ENCODE measurements at regions not wholly inside any gene's neighbourhood (a gene's known extent, or its start where the extent isn't known, plus 50 kb on each side); places are given as distances from the start of the nearest gene placed in this dataset.

GRCh38 chr7:17206349-17206905 is 92.0 kb upstream of the AHR start:
- TF ChIP-seq MAFK (IDR thresholded peaks at IDR 0.05; ENCODE audit: low read depth, low read length) (no peak), HDAC2 (IDR thresholded peaks at IDR 0.05; ENCODE audit: borderline replicate concordance in 1 of 2, low read depth in 2 of 2, low read length in 2 of 2) (no peak), RAD21 (IDR thresholded peaks at IDR 0.05 in 1 of 2, conservative IDR thresholded peaks at IDR 0.05 in 1 of 2; ENCODE audit: low read depth in 2 of 2, low read length in 2 of 2) (no peak), POLR2A (IDR thresholded peaks at IDR 0.05; ENCODE audit: control extremely low read depth in 1 of 2, low read depth in 2 of 2, low read length in 2 of 2) (no peak), TCF12 (IDR thresholded peaks at IDR 0.05; ENCODE audit: low read depth, low read length) (no peak), POLR2AphosphoS5 (IDR thresholded peaks at IDR 0.05; ENCODE audit: low read depth, low read length) (no peak), CTCF (IDR thresholded peaks at IDR 0.05; ENCODE audit: control extremely low read depth in 1 of 3, insufficient read depth in 1 of 3, low read depth in 1 of 3, low read length in 3 of 3) (no peak), EGR1 (IDR thresholded peaks at IDR 0.05; ENCODE audit: borderline replicate concordance, low read depth, low read length) (no peak)
